ENCODE measurements at regions not wholly inside any gene's neighbourhood (a gene's known extent, or its start where the extent isn't known, plus 50 kb on each side); places are given as distances from the start of the nearest gene placed in this dataset.

DNA sequence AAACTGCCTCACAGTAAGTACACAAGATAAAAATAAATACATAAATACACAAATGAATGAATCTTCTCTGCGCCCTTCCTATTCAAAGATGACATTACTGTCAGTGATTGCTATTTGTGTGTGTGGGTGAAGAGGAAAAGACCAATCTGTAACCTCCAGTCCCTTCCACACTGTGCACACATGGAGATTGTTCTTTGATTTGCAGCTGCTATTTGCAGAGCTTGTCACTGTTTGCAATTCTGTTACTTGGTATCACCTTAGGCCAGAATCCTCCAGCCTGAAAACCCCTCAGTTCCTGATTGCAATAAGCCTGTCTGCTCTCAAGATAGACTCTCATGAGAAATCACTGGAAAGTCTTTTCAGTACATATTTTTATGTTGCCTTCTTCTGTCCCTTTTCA is 1314.9 kb downstream of the PCDH9 start:
- Histone ChIP-seq H3K23me2 (ENCODE audit: insufficient read length, low read depth, low read length, poor library complexity, severe bottlenecking) (no peaks in the 10 kb centered on the region), H2AFZ (ENCODE audit: low read length) (no peak overlapping the region), H3K27ac (ENCODE audit: insufficient read length, low read depth, low read length) (no peak overlapping the region), H3K9me3 (ENCODE audit: control insufficient read depth, low read depth, low read length) (no peaks in the 10 kb centered on the region), H4K91ac (ENCODE audit: insufficient read length, low read depth, low read length) (no peak overlapping the region), H3K14ac (ENCODE audit: insufficient read depth, low read length) (no peak overlapping the region), H3K56ac (ENCODE audit: insufficient read length, low read depth, low read length) (no peak overlapping the region), H3K9ac (ENCODE audit: extremely low read depth, insufficient read length, low read length) (no peak overlapping the region), H3K4ac (ENCODE audit: low read depth, low read length) (no peak overlapping the region), H4K5ac (ENCODE audit: insufficient read length, low read depth, low read length) (no peak overlapping the region), H3K23ac (ENCODE audit: insufficient read length, low read depth, low read length) (no peak overlapping the region), H3K4me2 (ENCODE audit: insufficient read depth, insufficient read length, low read length) (no peak overlapping the region), H2BK15ac (ENCODE audit: low read depth, low read length) (no peak overlapping the region), H2AK5ac (ENCODE audit: insufficient read length, low read length) (no peak overlapping the region), H3K79me2 (ENCODE audit: insufficient read depth, low read length) (no peaks in the 10 kb centered on the region), H3K79me1 (ENCODE audit: insufficient read depth, low read depth, low read length, poor library complexity, severe bottlenecking) (no peaks in the 10 kb centered on the region), H3K18ac (ENCODE audit: insufficient read length, low read depth, low read length) (no peak overlapping the region), H3T11ph (ENCODE audit: low read length) (no peak overlapping the region), H4K8ac (replicated peaks; ENCODE audit: insufficient read length, low read depth, low read length) (no peak overlapping the region), H2BK12ac (ENCODE audit: insufficient read length, low read depth, low read length) (no peak overlapping the region), H2BK5ac (ENCODE audit: insufficient read length, low read length) (no peak overlapping the region), H3K4me1 (ENCODE audit: insufficient read depth, low read length) (no peaks in the 10 kb centered on the region), H2BK120ac (ENCODE audit: low read depth, low read length, poor library complexity, severe bottlenecking) (no peak overlapping the region), H3K27me3 (ENCODE audit: insufficient read depth, low read length) (no peaks in the 10 kb centered on the region), H2BK20ac (ENCODE audit: low read depth, low read length, poor library complexity, severe bottlenecking) (no peak overlapping the region), H4K20me1 (ENCODE audit: control insufficient read depth, insufficient read depth, insufficient read length) (no peaks in the 10 kb centered on the region)
- H3K9me3 Mint-ChIP-seq: 0 out of 5 replicates have a peak, but pooled peaks cover 0 to 2% of the 10 kb centered on the region in 2 experiments
- no peak overlapping the region for H3K27ac Mint-ChIP-seq
- WGBS (ENCODE audit: extremely low coverage, insufficient read length, low lambda C conversion rate): no CpG with 5 or more reads among the region's 1 CpG
- H3K4me1 Mint-ChIP-seq: no peaks in the 10 kb centered on the region
- no peaks in the 10 kb centered on the region; a peak in 1 of 7 replicates for H3K36me3 Mint-ChIP-seq (ENCODE audit: insufficient read depth in 1 of 3, low read depth in 3 of 3)
- H3K4me3 Mint-ChIP-seq: no peak overlapping the region
- no peak for TF ChIP-seq CTCF (conservative IDR thresholded peaks at IDR 0.05)
- no peaks in the 10 kb centered on the region for H3K27me3 Mint-ChIP-seq (ENCODE audit: low read depth)
- no peak for DNase-seq
